HFFc6 (cell line): ENCODE measurements at regions not wholly inside any gene's neighbourhood (a gene's known extent, or its start where the extent isn't known, plus 50 kb on each side); places are given as distances from the start of the nearest gene placed in this dataset.

Experiments
- DNase-seq: peaks from one replicate; pipeline ENCODE4 v3.0.0-alpha.2; 2018
- H3K27ac Mint-ChIP-seq: 2 replicates; pipeline ENCODE4 v1.8.0; 2020; ENCODE audit warnings: mild to moderate bottlenecking, mixed read lengths
- H3K27me3 Mint-ChIP-seq: 2 replicates; pipeline ENCODE4 v1.8.0; 2021; ENCODE audit warnings: mild to moderate bottlenecking, moderate library complexity, mixed read lengths; ENCODE audit not compliant: insufficient read depth
- H3K36me3 Mint-ChIP-seq: 2 replicates; pipeline ENCODE4 v1.8.0; 2021; ENCODE audit warnings: low read depth, mixed read lengths
- H3K4me1 Mint-ChIP-seq: 2 replicates; pipeline ENCODE4 v1.8.0; 2020; ENCODE audit warnings: low read depth, mixed read lengths
- H3K4me3 Mint-ChIP-seq: 2 replicates; pipeline ENCODE4 v1.8.0; 2020; ENCODE audit warnings: mild to moderate bottlenecking, moderate library complexity, mixed read lengths
- H3K9me3 Mint-ChIP-seq: 2 replicates; pipeline ENCODE4 v1.8.0; 2020; ENCODE audit warnings: mild to moderate bottlenecking, mixed read lengths
- TF ChIP-seq, protein P1 (sequence below): fragments of 200-600 bp; sonication (generic); IDR thresholded peaks from 2 replicates; pipeline ENCODE4 v1.5.0; 2021; ENCODE audit warnings: antibody characterized with exemption, mild to moderate bottlenecking

DNA sequence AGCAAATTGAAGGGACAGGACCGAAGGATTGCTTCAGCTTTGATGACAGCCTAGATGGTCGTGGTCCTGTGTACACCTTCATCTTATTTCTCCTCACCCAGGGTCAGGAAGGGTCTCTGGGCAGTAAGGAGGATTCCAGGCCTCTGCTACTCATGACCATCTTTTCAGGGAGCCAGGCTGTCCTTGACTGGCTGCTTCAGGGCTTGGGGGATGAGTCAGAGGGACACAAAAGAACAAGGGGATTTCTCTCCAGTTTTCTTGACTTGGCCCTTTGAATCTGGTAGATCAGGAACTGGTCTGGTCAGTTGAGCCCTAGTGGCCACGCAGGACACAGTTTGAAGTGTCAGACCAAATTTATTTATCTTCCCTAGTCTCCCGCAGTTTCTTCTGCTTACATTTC lies 402.1 kb upstream of the CHD6 start:
- Mint-ChIP-seq H3K27me3 (no peaks in the 10 kb centered on the region), H3K4me1 (no peaks in the 10 kb centered on the region), H3K4me3 (no peak overlapping the region), H3K36me3 (peaks cover 5% of the 10 kb centered on the region; the same call in 1 of the 2 replicates), H3K9me3 (peaks cover 47% of the 10 kb centered on the region), H3K27ac (no peak overlapping the region)
- TF ChIP-seq, protein P1, sequence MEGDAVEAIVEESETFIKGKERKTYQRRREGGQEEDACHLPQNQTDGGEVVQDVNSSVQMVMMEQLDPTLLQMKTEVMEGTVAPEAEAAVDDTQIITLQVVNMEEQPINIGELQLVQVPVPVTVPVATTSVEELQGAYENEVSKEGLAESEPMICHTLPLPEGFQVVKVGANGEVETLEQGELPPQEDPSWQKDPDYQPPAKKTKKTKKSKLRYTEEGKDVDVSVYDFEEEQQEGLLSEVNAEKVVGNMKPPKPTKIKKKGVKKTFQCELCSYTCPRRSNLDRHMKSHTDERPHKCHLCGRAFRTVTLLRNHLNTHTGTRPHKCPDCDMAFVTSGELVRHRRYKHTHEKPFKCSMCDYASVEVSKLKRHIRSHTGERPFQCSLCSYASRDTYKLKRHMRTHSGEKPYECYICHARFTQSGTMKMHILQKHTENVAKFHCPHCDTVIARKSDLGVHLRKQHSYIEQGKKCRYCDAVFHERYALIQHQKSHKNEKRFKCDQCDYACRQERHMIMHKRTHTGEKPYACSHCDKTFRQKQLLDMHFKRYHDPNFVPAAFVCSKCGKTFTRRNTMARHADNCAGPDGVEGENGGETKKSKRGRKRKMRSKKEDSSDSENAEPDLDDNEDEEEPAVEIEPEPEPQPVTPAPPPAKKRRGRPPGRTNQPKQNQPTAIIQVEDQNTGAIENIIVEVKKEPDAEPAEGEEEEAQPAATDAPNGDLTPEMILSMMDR = no peak
- DNase-seq = no peak

DNA sequence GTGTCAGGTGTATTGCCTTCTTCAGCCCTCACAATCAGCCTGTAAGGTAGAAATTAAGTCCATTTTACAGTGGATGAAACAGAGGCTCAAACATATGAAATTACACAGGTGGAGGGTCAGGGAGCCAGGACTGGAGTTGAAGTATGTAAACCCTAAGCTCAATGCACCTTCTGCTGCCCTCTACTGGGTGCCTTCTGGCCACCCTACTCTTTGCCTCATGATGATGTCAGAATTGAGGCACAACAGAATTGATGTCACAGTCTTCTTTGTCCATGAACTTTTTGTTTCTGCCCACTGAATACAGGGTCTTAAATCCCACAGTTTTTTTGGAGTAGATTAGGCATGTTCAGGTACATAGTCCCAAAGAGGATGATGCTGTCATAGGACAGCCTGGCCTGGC lies 400.8 kb upstream of the CHD6 start:
- peaks cover 49% of the 10 kb centered on the region for H3K9me3 Mint-ChIP-seq
- no peak for DNase-seq
- TF ChIP-seq, protein P1 = no peak

DNA sequence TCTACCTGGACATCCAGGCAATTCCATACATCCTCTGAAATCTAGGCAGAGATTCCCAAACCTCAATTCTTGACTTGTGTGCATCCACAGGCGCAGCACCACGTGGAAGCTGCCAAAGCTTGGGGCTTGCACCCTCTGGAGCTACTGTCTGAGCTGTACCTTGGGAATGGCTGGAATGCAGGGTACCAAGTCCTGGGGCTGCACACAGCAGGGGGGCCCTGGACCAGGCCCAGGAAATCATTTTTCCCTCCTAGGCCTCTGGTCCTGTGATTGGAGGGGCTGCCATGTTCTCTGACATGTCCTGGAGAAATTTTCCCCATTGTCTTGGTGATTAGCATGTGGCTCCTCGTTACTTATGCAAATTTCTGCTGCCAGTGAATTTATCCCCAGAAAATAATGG lies 391.9 kb upstream of the CHD6 start:
- no peak for DNase-seq
- no peaks in the 10 kb centered on the region for H3K27me3 Mint-ChIP-seq
- H3K4me3 Mint-ChIP-seq = no peak overlapping the region
- H3K9me3 Mint-ChIP-seq = peaks cover 30% of the 10 kb centered on the region
- TF ChIP-seq, protein P1 = no peak
- no peaks in the 10 kb centered on the region; the same call in 1 of the 2 replicates for H3K36me3 Mint-ChIP-seq
- H3K27ac Mint-ChIP-seq = no peak overlapping the region
- H3K4me1 Mint-ChIP-seq = no peaks in the 10 kb centered on the region

More for the DNA sequence above, 400.8 kb upstream of the CHD6 start:
- H3K4me3 Mint-ChIP-seq = no peak overlapping the region
- H3K4me1 Mint-ChIP-seq = no peaks in the 10 kb centered on the region
- H3K36me3 Mint-ChIP-seq = peaks cover 5% of the 10 kb centered on the region; the same call in 1 of the 2 replicates
- H3K27ac Mint-ChIP-seq = no peak overlapping the region
- H3K27me3 Mint-ChIP-seq = no peaks in the 10 kb centered on the region

DNA sequence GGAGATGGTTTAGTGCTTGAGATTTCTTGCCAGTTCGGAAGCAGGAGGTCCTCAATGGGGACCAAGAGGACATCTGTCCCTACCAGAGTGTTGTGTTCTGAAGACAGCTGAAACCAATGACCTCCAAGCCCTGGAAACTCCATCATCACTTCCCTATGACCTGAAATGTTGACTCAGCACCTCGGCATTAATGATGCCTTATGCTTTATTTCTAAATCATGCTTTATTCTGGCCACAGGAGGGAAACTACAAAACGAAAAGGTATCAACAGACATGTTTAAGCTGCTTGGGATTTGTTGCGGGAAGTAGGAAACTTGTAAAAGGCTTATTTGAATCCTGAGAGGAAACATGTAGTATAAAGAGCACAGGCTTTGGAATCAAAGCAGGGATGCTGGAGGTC lies 389.1 kb upstream of the CHD6 start:
- H3K27me3 Mint-ChIP-seq = no peaks in the 10 kb centered on the region
- H3K36me3 Mint-ChIP-seq = no peaks in the 10 kb centered on the region; the same call in 1 of the 2 replicates
- TF ChIP-seq, protein P1 = no peak
- H3K4me1 Mint-ChIP-seq = no peaks in the 10 kb centered on the region
- H3K27ac Mint-ChIP-seq = no peak overlapping the region
- no peak for DNase-seq
- peaks cover 21% of the 10 kb centered on the region for H3K9me3 Mint-ChIP-seq
- H3K4me3 Mint-ChIP-seq = no peak overlapping the region

DNA sequence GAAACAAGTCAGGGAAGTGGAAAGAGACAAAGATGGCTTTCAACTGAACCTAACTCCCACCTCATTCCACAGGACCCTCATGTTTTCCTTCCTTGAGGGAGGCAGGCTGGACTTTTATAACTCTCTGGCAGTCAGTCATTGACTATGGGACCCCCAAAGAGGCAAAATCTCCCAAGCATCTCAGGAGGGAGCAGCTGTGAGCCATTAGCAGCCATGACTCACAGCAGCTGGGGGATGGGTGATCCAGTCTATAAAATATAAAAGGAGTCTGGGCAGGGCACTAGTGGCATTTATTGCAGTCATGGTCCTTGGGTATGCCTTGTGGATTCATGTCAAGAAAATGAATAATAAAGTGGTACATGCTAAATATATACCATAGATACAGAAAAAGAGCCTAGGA lies 387.0 kb upstream of the CHD6 start:
- no peaks in the 10 kb centered on the region for H3K4me1 Mint-ChIP-seq
- no peaks in the 10 kb centered on the region; the same call in 1 of the 2 replicates for H3K36me3 Mint-ChIP-seq
- no peak overlapping the region for H3K27ac Mint-ChIP-seq

More for the DNA sequence above, 387.0 kb upstream of the CHD6 start:
- TF ChIP-seq, protein P1 = no peak
- DNase-seq = no peak
- Mint-ChIP-seq H3K4me3 (no peak overlapping the region), H3K9me3 (peaks cover 29% of the 10 kb centered on the region), H3K27me3 (no peaks in the 10 kb centered on the region)
